Activated CD4-positive, CD25-positive, alpha-beta regulatory T cell (primary cell): ENCODE measurements at regions not wholly inside any gene's neighbourhood (a gene's known extent, or its start where the extent isn't known, plus 50 kb on each side); places are given as distances from the start of the nearest gene placed in this dataset.

Experiments
- DNase-seq, 4 experiments: peaks; one replicate each; lab custom pipeline; 2025; lab: John Stamatoyannopoulos, UW

- DNase-seq, result no peak
Measured at GRCh38 chr10:128375171-128375570, 248.9 kb upstream of the MKI67 start.

- DNase-seq, result no peak
Measured at GRCh38 chr10:128377364-128377987, 251.3 kb upstream of the MKI67 start.

GRCh38 chr10:128377988-128378387 is 251.8 kb upstream of the MKI67 start:
- DNase-seq, result no peak

GRCh38 chr10:128380946-128381345 is 254.7 kb upstream of the MKI67 start:
- DNase-seq, result no peak

GRCh38 chr10:128382225-128382624 is 256.0 kb upstream of the MKI67 start:
- DNase-seq, result no peak

GRCh38 chr10:128384831-128385230 is 258.6 kb upstream of the MKI67 start:
- no peak for DNase-seq

- no peak for DNase-seq
Measured at GRCh38 chr10:128386231-128386630, 260.0 kb upstream of the MKI67 start.

GRCh38 chr10:128386816-128387604 is 260.8 kb upstream of the MKI67 start:
- DNase-seq, result no peak

GRCh38 chr10:128390596-128390995 is 264.4 kb upstream of the MKI67 start:
- no peak for DNase-seq

- DNase-seq, result no peak
Measured at GRCh38 chr10:128393546-128393945, 267.3 kb upstream of the MKI67 start.

- DNase-seq, result no peak
Measured at GRCh38 chr10:128398118-128398517, 271.9 kb upstream of the MKI67 start.

GRCh38 chr10:128398999-128399398 is 272.8 kb upstream of the MKI67 start:
- DNase-seq, result no peak

- DNase-seq, result no peak
Measured at GRCh38 chr10:128400564-128400963, 274.3 kb upstream of the MKI67 start.

- DNase-seq, result no peak
Measured at GRCh38 chr10:128405450-128405849, 279.2 kb upstream of the MKI67 start.

- no peak for DNase-seq
Measured at GRCh38 chr10:128411643-128412042, 285.4 kb upstream of the MKI67 start.

GRCh38 chr10:128414568-128414967 is 288.3 kb upstream of the MKI67 start:
- no peak for DNase-seq

GRCh38 chr10:128416231-128416630 is 290.0 kb upstream of the MKI67 start:
- DNase-seq, result no peak

- DNase-seq, result no peak
Measured at GRCh38 chr10:128417826-128418225, 291.6 kb upstream of the MKI67 start.

GRCh38 chr10:128418819-128419218 is 292.6 kb upstream of the MKI67 start:
- no peak for DNase-seq

GRCh38 chr10:128419466-128420019 is 293.3 kb upstream of the MKI67 start:
- no peak for DNase-seq

- DNase-seq, result no peak
Measured at GRCh38 chr10:128420623-128421022, 294.4 kb upstream of the MKI67 start.

- DNase-seq, result no peak
Measured at GRCh38 chr10:128421371-128422160, 295.3 kb upstream of the MKI67 start.

GRCh38 chr10:128422190-128422589 is 296.0 kb upstream of the MKI67 start:
- DNase-seq, result no peak
